HCT116 (cell line): ENCODE measurements at regions not wholly inside any gene's neighbourhood (a gene's known extent, or its start where the extent isn't known, plus 50 kb on each side); places are given as distances from the start of the nearest gene placed in this dataset.

ENCODE experiments used
- ATAC-seq: fragments of 200-7000 bp; cut with Tn5 transposase; 2 replicates; pipeline ENCODE4 v1.9.1; 2020; ENCODE audit warnings: mild to moderate bottlenecking, moderate library complexity
- BruUV-seq: library from RNA; stranded (reverse); fragments of 400-500 nt; replicated peaks from 2 replicates; lab custom pipeline; 2021; lab: Mats Ljungman, UMichigan
- CTCF ChIA-PET: fragments of 300-600 bp; sonication (Branson Sonifier 250); formaldehyde crosslinking; loops from one replicate; lab custom pipeline; 2021; ENCODE audit warnings: antibody characterized with exemption; lab: Charles Lee
- POLR2A ChIA-PET: fragments of 300-600, 350-600 bp; sonication (Branson Sonifier 250); formaldehyde crosslinking; loops from one replicate; lab custom pipeline; 2021; ENCODE audit warnings: antibody characterized with exemption; lab: Charles Lee
- RAD21 ChIA-PET, 2 experiments: fragments of 300-600 bp; sonication (Branson Sonifier 250); formaldehyde crosslinking; loops; one replicate each; lab custom pipeline; 2023; ENCODE audit warnings: low total read pairs in 2 of 2; ENCODE audit not compliant: uncharacterized antibody in 2 of 2, unreplicated experiment in 2 of 2, low non-redundant PET in 1 of 2; lab: Charles Lee
- DNase-seq: peaks from one replicate; pipeline ENCODE4 v3.0.0-alpha.2; 2010; ENCODE audit warnings: low read depth, low spot score
- H2AFZ ChIP-seq: fragments of 200-600 bp; shearing (Covaris generic), sonication (generic); 2 replicates; pipeline ENCODE4 v1.6.1; 2017; ENCODE audit warnings: low read depth, mixed run types, mixed read lengths, antibody characterized with exemption, low read length; ENCODE audit not compliant: poor library complexity, severe bottlenecking
- H3K27ac ChIP-seq: 2 replicates; pipeline ENCODE4 v1.5.1; 2012; ENCODE audit warnings: low read depth, low read length
- H3K27me3 ChIP-seq: fragments of 200-600 bp; sonication (generic); 2 replicates; pipeline ENCODE4 v1.6.1; 2016; ENCODE audit warnings: mixed run types, low read length, mixed read lengths; ENCODE audit not compliant: insufficient read depth
- H3K36me3 ChIP-seq, 2 experiments: fragments of 200-500 bp in 1 of 2; fragments of 200-600 bp in 1 of 2; sonication (Bioruptor generic) in 1 of 2; sonication (generic) in 1 of 2; 2 replicates each; pipeline versions ENCODE4 v1.5.1 to v1.6.1; 2014 to 2016; ENCODE audit warnings: low read length in 2 of 2, inconsistent platforms in 1 of 2, mixed read lengths in 1 of 2, mixed run types in 1 of 2; ENCODE audit not compliant: insufficient read depth in 2 of 2, control insufficient read depth in 1 of 2
- H3K4me1 ChIP-seq, 2 experiments: fragments of 200-600 bp in 1 of 2; sonication (generic) in 1 of 2; 2 replicates each; pipeline versions ENCODE4 v1.5.1 to v1.6.1; 2012 to 2017; ENCODE audit warnings: low read length in 2 of 2, inconsistent platforms in 1 of 2, mild to moderate bottlenecking in 1 of 2, mixed read lengths in 1 of 2, mixed run types in 1 of 2, moderate library complexity in 1 of 2; ENCODE audit not compliant: insufficient read depth in 2 of 2, control insufficient read depth in 1 of 2
- H3K4me2 ChIP-seq: fragments of 200-600 bp; sonication (generic); 2 replicates; pipeline ENCODE4 v1.6.1; 2017; ENCODE audit warnings: mixed run types, low read length, mixed read lengths
- H3K4me3 ChIP-seq, 2 experiments: fragments of 200-600 bp in 1 of 2; sonication (generic) in 1 of 2; replicated peaks in 1 of 2; 2 replicates each; pipeline ENCODE4 v1.5.1; 2011 to 2016; ENCODE audit warnings: low read length in 2 of 2, control low read depth in 1 of 2, low read depth in 1 of 2, mild to moderate bottlenecking in 1 of 2, mixed read lengths in 1 of 2, mixed run types in 1 of 2
- H3K79me2 ChIP-seq: fragments of 200-600 bp; sonication (generic); 2 replicates; pipeline ENCODE4 v1.6.1; 2017; ENCODE audit warnings: mild to moderate bottlenecking, mixed run types, low read length, moderate library complexity, mixed read lengths; ENCODE audit not compliant: insufficient read depth
- H3K9ac ChIP-seq: fragments of 200-600 bp; sonication (generic); 2 replicates; pipeline ENCODE4 v1.6.1; 2016; ENCODE audit warnings: low read length, mixed read lengths
- H3K9me2 ChIP-seq: fragments of 200-600 bp; sonication (generic), shearing (Covaris generic); 2 replicates; pipeline ENCODE4 v1.6.1; 2017; ENCODE audit warnings: mixed run types, mild to moderate bottlenecking, moderate library complexity; ENCODE audit not compliant: insufficient read depth
- H3K9me3 ChIP-seq, 2 experiments: fragments of 200-500 bp in 1 of 2; fragments of 200-600 bp in 1 of 2; sonication (Bioruptor generic) in 1 of 2; sonication (generic) in 1 of 2; 2 replicates each; pipeline ENCODE4 v1.6.1; 2014 to 2017; ENCODE audit warnings: low read length in 2 of 2, mixed read lengths in 2 of 2, inconsistent platforms in 1 of 2, low read depth in 1 of 2, mild to moderate bottlenecking in 1 of 2, mixed run types in 1 of 2, moderate library complexity in 1 of 2; ENCODE audit not compliant: control insufficient read depth in 1 of 2, insufficient read depth in 1 of 2
- H4K20me1 ChIP-seq: fragments of 200-600 bp; sonication (generic), shearing (Covaris generic); 2 replicates; pipeline ENCODE4 v1.6.1; 2017; ENCODE audit warnings: mixed run types, mild to moderate bottlenecking, moderate library complexity; ENCODE audit not compliant: insufficient read depth
- CBX3 ChIP-seq: IDR thresholded peaks from 2 replicates; pipeline ENCODE4 v1.6.1; 2012; ENCODE audit warnings: low read depth
- CTCF ChIP-seq, 3 experiments: fragments of 200-600 bp in 1 of 3; sonication (generic) in 1 of 3; IDR thresholded peaks in 2 of 3; conservative IDR thresholded peaks in 1 of 3; 2 replicates each; pipeline ENCODE4 v1.5.1; 2012 to 2017; ENCODE audit warnings: low read depth in 2 of 3, low read length in 2 of 3, antibody characterized with exemption in 1 of 3, borderline replicate concordance in 1 of 3, control low read depth in 1 of 3, mild to moderate bottlenecking in 1 of 3, mixed read lengths in 1 of 3, mixed run types in 1 of 3, moderate library complexity in 1 of 3; ENCODE audit not compliant: insufficient read depth in 1 of 3
- EZH2phosphoT487 ChIP-seq: fragments of 200-600 bp; IDR thresholded peaks from 2 replicates; pipeline ENCODE4 v1.6.1; 2018; ENCODE audit warnings: antibody characterized with exemption, borderline replicate concordance
- JUND ChIP-seq: IDR thresholded peaks from 2 replicates; pipeline ENCODE4 v1.6.1; 2012
- MAX ChIP-seq: IDR thresholded peaks from 2 replicates; pipeline ENCODE4 v1.6.1; 2012
- RAD21 ChIP-seq: IDR thresholded peaks from 2 replicates; pipeline ENCODE4 v1.6.1; 2012; ENCODE audit warnings: low read depth, mild to moderate bottlenecking
- SP1 ChIP-seq: IDR thresholded peaks from 2 replicates; pipeline ENCODE4 v1.6.1; 2012; ENCODE audit warnings: low read depth
- SRF ChIP-seq: IDR thresholded peaks from 2 replicates; pipeline ENCODE4 v1.6.1; 2012; ENCODE audit warnings: low read depth
- ZBTB33 ChIP-seq: IDR thresholded peaks from 2 replicates; pipeline ENCODE4 v1.6.1; 2011; ENCODE audit warnings: mild to moderate bottlenecking, low read length, moderate library complexity; ENCODE audit not compliant: insufficient replicate concordance; ENCODE audit errors: extremely low read depth
- intact Hi-C: fragments of 100-400 bp; cut with micrococcal nuclease; formaldehyde crosslinking; loops from 2 replicates; pipeline ENCODE4 v1.10.0; 2022

GRCh38 chr1:239306426-239306825, 79.9 kb upstream of the CHRM3 start:
- ChIA-PET CTCF (no interaction called here), POLR2A (no interaction called here), RAD21 (no interaction called here)
- Histone ChIP-seq H3K9me2 (no peaks in the 10 kb centered on the region), H3K4me2 (no peak overlapping the region), H3K4me3 (no peak overlapping the region), H3K27ac (no peak overlapping the region), H3K27me3 (no peaks in the 10 kb centered on the region), H4K20me1 (no peaks in the 10 kb centered on the region), H3K79me2 (no peaks in the 10 kb centered on the region), H3K36me3 (no peaks in the 10 kb centered on the region), H3K9me3 (peaks cover 3 to 8% of the 10 kb centered on the region in 2 experiments; a peak in 2 of 4 replicates), H2AFZ (no peak overlapping the region), H3K4me1 (no peaks in the 10 kb centered on the region), H3K9ac (no peak overlapping the region)
- no peak for ATAC-seq
- intact Hi-C loops, result no loop called here
- no peak for TF ChIP-seq CTCF (IDR thresholded peaks at IDR 0.05 in 2 of 3, conservative IDR thresholded peaks at IDR 0.05 in 1 of 3; ENCODE audit: borderline replicate concordance in 1 of 3, insufficient read depth in 1 of 3, low read depth in 2 of 3, low read length in 2 of 3)
- no peak for TF ChIP-seq SP1
- no peak for TF ChIP-seq MAX
- TF ChIP-seq CBX3, result no peak
- no peak for TF ChIP-seq ZBTB33
- TF ChIP-seq EZH2phosphoT487, result no peak
- TF ChIP-seq JUND, result no peak
- no peak for TF ChIP-seq RAD21
- TF ChIP-seq SRF, result no peak
- no peak for DNase-seq
- no TSS peak for BruUV-seq
